Smooth muscle cell (in vitro differentiated cells): ENCODE measurements at regions not wholly inside any gene's neighbourhood (a gene's known extent, or its start where the extent isn't known, plus 50 kb on each side); places are given as distances from the start of the nearest gene placed in this dataset.

Experiments
- DNase-seq: peaks from one replicate; lab custom pipeline; 2025; ENCODE audit not compliant: unreplicated experiment; lab: John Stamatoyannopoulos, UW
- H2AFZ ChIP-seq: fragments of 200-600 bp; sonication (generic); 2 replicates; pipeline ENCODE4 v1.6.0; 2016; ENCODE audit warnings: antibody characterized with exemption, low read depth, mild to moderate bottlenecking
- H3F3A ChIP-seq: fragments of 200-600 bp; sonication (generic); 2 replicates; pipeline ENCODE4 v1.6.0; 2017; ENCODE audit warnings: antibody characterized with exemption, low read depth
- H3K27ac ChIP-seq: fragments of 200-600 bp; sonication (generic); 2 replicates; pipeline ENCODE4 v1.5.1; 2016; ENCODE audit warnings: low read depth, mild to moderate bottlenecking
- H3K27me3 ChIP-seq: fragments of 200-600 bp; sonication (generic); 2 replicates; pipeline ENCODE4 v1.6.1; 2016; ENCODE audit warnings: low read depth, mild to moderate bottlenecking
- H3K36me3 ChIP-seq: fragments of 200-600 bp; sonication (generic); 2 replicates; pipeline ENCODE4 v1.5.1; 2016; ENCODE audit warnings: low read depth
- H3K4me1 ChIP-seq: fragments of 200-600 bp; sonication (generic); 2 replicates; pipeline ENCODE4 v1.5.1; 2016; ENCODE audit warnings: low read depth
- H3K4me2 ChIP-seq: fragments of 200-600 bp; sonication (generic); 2 replicates; pipeline ENCODE4 v1.6.0; 2016; ENCODE audit warnings: mild to moderate bottlenecking
- H3K4me3 ChIP-seq: fragments of 200-600 bp; sonication (generic); 2 replicates; pipeline ENCODE4 v1.5.1; 2016; ENCODE audit warnings: mild to moderate bottlenecking
- H3K79me2 ChIP-seq: fragments of 200-600 bp; sonication (generic); 2 replicates; pipeline ENCODE4 v1.6.0; 2016; ENCODE audit warnings: low read depth, mild to moderate bottlenecking
- H3K9ac ChIP-seq: fragments of 200-600 bp; sonication (generic); 2 replicates; pipeline ENCODE4 v1.6.0; 2016; ENCODE audit warnings: low read depth
- H3K9me3 ChIP-seq: fragments of 200-600 bp; sonication (generic); replicated peaks from 2 replicates; pipeline ENCODE4 v1.5.1; 2016; ENCODE audit warnings: low read depth
- H4K20me1 ChIP-seq: fragments of 200-600 bp; sonication (generic); 2 replicates; pipeline ENCODE4 v1.6.0; 2016; ENCODE audit warnings: low read depth
- WGBS: methylation state at CpG from one replicate; pipeline ENCODE4 v1.1.7; 2016; ENCODE audit warnings: low lambda C conversion rate; 5-methylcytosine and 5-hydroxymethylcytosine counted together
- TF ChIP-seq, protein P1 (sequence below): fragments of 200-600 bp; sonication (generic); IDR thresholded peaks from 2 replicates; pipeline ENCODE4 v1.5.1; 2017; ENCODE audit warnings: borderline replicate concordance, mild to moderate bottlenecking, antibody characterized with exemption; ENCODE audit not compliant: insufficient read depth, poor library complexity, severe bottlenecking

GRCh38 chr4:128583753-128584712 is 225.5 kb upstream of the JADE1 start:
- TF ChIP-seq, protein P1, sequence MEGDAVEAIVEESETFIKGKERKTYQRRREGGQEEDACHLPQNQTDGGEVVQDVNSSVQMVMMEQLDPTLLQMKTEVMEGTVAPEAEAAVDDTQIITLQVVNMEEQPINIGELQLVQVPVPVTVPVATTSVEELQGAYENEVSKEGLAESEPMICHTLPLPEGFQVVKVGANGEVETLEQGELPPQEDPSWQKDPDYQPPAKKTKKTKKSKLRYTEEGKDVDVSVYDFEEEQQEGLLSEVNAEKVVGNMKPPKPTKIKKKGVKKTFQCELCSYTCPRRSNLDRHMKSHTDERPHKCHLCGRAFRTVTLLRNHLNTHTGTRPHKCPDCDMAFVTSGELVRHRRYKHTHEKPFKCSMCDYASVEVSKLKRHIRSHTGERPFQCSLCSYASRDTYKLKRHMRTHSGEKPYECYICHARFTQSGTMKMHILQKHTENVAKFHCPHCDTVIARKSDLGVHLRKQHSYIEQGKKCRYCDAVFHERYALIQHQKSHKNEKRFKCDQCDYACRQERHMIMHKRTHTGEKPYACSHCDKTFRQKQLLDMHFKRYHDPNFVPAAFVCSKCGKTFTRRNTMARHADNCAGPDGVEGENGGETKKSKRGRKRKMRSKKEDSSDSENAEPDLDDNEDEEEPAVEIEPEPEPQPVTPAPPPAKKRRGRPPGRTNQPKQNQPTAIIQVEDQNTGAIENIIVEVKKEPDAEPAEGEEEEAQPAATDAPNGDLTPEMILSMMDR: no peak
- 73% methylated on average over 7 of the region's 7 CpGs for WGBS
- H3K4me2 ChIP-seq: no peak overlapping the region
- DNase-seq: no peak
- H3K4me3 ChIP-seq: no peak overlapping the region
- H3K36me3 ChIP-seq: no peaks in the 10 kb centered on the region
- H3K79me2 ChIP-seq: no peaks in the 10 kb centered on the region
- H3K4me1 ChIP-seq: no peaks in the 10 kb centered on the region
- peak overlapping the region; percentile 51 for H2AFZ ChIP-seq
- no peak overlapping the region for H3K27ac ChIP-seq
- H3K9ac ChIP-seq: no peak overlapping the region
- H3K27me3 ChIP-seq: no peaks in the 10 kb centered on the region
- no peaks in the 10 kb centered on the region for H3F3A ChIP-seq
- no peaks in the 10 kb centered on the region for H3K9me3 ChIP-seq
- H4K20me1 ChIP-seq: no peaks in the 10 kb centered on the region

- no peaks in the 10 kb centered on the region for H4K20me1 ChIP-seq
- no peaks in the 10 kb centered on the region for H3K36me3 ChIP-seq
- no peaks in the 10 kb centered on the region for H3K9me3 ChIP-seq
- H3K9ac ChIP-seq: no peak overlapping the region
- H3K4me3 ChIP-seq: no peak overlapping the region
- no peak overlapping the region for H3K4me2 ChIP-seq
- TF ChIP-seq, protein P1: no peak
- no peaks in the 10 kb centered on the region for H3K79me2 ChIP-seq
- no peak overlapping the region for H3K27ac ChIP-seq
- H2AFZ ChIP-seq: no peak overlapping the region
- 100% methylated on average over 1 of the region's 1 CpG for WGBS
- DNase-seq: no peak
- H3K4me1 ChIP-seq: no peaks in the 10 kb centered on the region
- H3F3A ChIP-seq: no peaks in the 10 kb centered on the region
- H3K27me3 ChIP-seq: no peaks in the 10 kb centered on the region
These were observed 227.1 kb upstream of the JADE1 start for GRCh38 chr4:128582427-128582870.

DNA sequence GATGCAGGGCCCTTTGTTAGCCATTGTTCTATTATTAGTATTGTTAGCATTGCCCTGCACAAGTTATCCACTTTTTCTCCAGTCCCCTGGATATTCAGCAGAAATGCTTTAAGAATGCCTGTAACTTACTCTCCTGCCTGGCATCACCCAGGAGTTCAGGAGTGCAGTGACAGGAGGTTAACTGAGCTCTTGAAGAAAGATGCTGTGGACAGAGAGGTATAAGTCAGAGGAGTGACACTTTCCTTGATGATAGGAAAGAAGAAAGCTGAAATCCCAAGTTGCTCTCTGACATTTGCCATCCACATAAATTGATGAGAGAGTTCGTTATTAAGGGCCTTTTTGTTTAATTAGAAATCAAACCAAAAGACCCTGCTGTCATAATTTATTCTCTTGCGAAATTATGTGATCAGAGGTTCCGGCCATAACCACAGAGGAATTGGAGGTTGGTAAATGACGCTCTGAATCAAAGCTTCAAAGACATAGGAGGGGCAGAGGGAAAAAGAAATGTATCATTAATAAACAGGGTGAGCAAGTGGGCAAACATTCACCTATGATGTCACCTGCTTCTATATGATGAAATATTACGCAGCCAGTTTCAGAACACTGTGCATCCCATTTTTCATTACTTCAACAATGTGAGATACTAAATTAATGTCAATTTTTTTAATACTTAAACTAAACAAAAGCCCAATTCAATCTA is 230.2 kb upstream of the JADE1 start:
- TF ChIP-seq, protein P1: no peak
- no peak overlapping the region for H3K27ac ChIP-seq
- H3K4me1 ChIP-seq: no peaks in the 10 kb centered on the region
- 79% methylated on average over 5 of the region's 5 CpGs for WGBS
- H3K79me2 ChIP-seq: no peaks in the 10 kb centered on the region
- no peaks in the 10 kb centered on the region for H3K9me3 ChIP-seq
- H2AFZ ChIP-seq: no peak overlapping the region
- no peak overlapping the region for H3K4me2 ChIP-seq
- H3K4me3 ChIP-seq: no peak overlapping the region
- DNase-seq: no peak
- no peaks in the 10 kb centered on the region for H3K36me3 ChIP-seq
- H3F3A ChIP-seq: peaks cover 2% of the 10 kb centered on the region
- H3K27me3 ChIP-seq: no peaks in the 10 kb centered on the region
- no peaks in the 10 kb centered on the region for H4K20me1 ChIP-seq
- H3K9ac ChIP-seq: no peak overlapping the region
